HEK293 (cell line): ENCODE measurements at regions not wholly inside any gene's neighbourhood (a gene's known extent, or its start where the extent isn't known, plus 50 kb on each side); places are given as distances from the start of the nearest gene placed in this dataset.

Source experiments
- CTCF ChIA-PET: fragments of 350-600 bp; formaldehyde crosslinking; extraction: SDS; loops from one replicate; lab custom pipeline; 2021; ENCODE audit warnings: antibody characterized with exemption; lab: Yijun Ruan, JAX
- POLR2A ChIA-PET: fragments of 300-600 bp; formaldehyde crosslinking; extraction: SDS; loops from one replicate; lab custom pipeline; 2020; ENCODE audit warnings: antibody characterized with exemption, inconsistent platforms; lab: Yijun Ruan, JAX
- H3K27ac ChIP-seq: fragments of 200-500 bp; sonication (Bioruptor generic); 2 replicates; pipeline ENCODE4 v1.5.1; 2014; ENCODE audit warnings: low read depth, low read length, control low read depth, inconsistent platforms; ENCODE audit errors: extremely low read depth
- H3K36me3 ChIP-seq, 2 experiments: fragments of 200-500 bp in 1 of 2; sonication (Bioruptor generic) in 1 of 2; 1 replicate in 1 of 2; 2 replicates in 1 of 2; pipeline ENCODE4 v1.5.1; 2014 to 2017; ENCODE audit warnings: inconsistent platforms in 2 of 2, low read length in 2 of 2; ENCODE audit not compliant: control insufficient read depth in 2 of 2, insufficient read depth in 1 of 2
- H3K4me1 ChIP-seq: fragments of 200-500 bp; sonication (Bioruptor generic); 2 replicates; pipeline ENCODE4 v1.5.1; 2014; ENCODE audit warnings: mild to moderate bottlenecking, low read length, inconsistent platforms; ENCODE audit not compliant: control insufficient read depth, insufficient read depth
- H3K4me3 ChIP-seq: 2 replicates; pipeline ENCODE4 v1.5.1; 2011; ENCODE audit warnings: low read depth, mild to moderate bottlenecking, control low read depth, low read length, moderate library complexity
- H3K9me3 ChIP-seq: fragments of 200-500 bp; sonication (Bioruptor generic); 2 replicates; pipeline ENCODE4 v1.5.1; 2014; ENCODE audit warnings: low read depth, low read length, inconsistent platforms; ENCODE audit not compliant: control insufficient read depth, insufficient read depth
- FEZF1 ChIP-seq: fragments of 450-650 bp; formaldehyde crosslinking; IDR thresholded peaks from 2 replicates; pipeline ENCODE4 v1.5.1; 2016; ENCODE audit warnings: missing biosample characterization, missing genetic modification characterization
- IKZF3 ChIP-seq: fragments of 450-650 bp; IDR thresholded peaks from 2 replicates; pipeline ENCODE4 v1.5.0; 2018; ENCODE audit warnings: missing biosample characterization, mild to moderate bottlenecking, missing genetic modification characterization, moderate library complexity
- OVOL3 ChIP-seq: fragments of 450-650 bp; formaldehyde crosslinking; IDR thresholded peaks from 2 replicates; pipeline ENCODE4 v1.5.1; 2016; ENCODE audit warnings: missing biosample characterization, missing genetic modification characterization
- RBAK ChIP-seq: fragments of 450-650 bp; formaldehyde crosslinking; IDR thresholded peaks from 2 replicates; pipeline ENCODE4 v1.5.1; 2016; ENCODE audit warnings: missing biosample characterization, missing genetic modification characterization
- TCF7L2 ChIP-seq: IDR thresholded peaks from 2 replicates; pipeline ENCODE4 v1.6.1; 2011; ENCODE audit warnings: low read depth, mild to moderate bottlenecking, inconsistent platforms, low read length, moderate library complexity, borderline replicate concordance
- WT1 ChIP-seq: fragments of 450-650 bp; formaldehyde crosslinking; IDR thresholded peaks from 2 replicates; pipeline ENCODE4 v1.5.1; 2016; ENCODE audit warnings: missing biosample characterization, missing genetic modification characterization
- ZFP3 ChIP-seq: fragments of 450-650 bp; formaldehyde crosslinking; IDR thresholded peaks from 2 replicates; pipeline ENCODE4 v1.5.1; 2016; ENCODE audit warnings: low read depth, missing biosample characterization, missing genetic modification characterization
- ZIC2 ChIP-seq: fragments of 450-650 bp; formaldehyde crosslinking; IDR thresholded peaks from 2 replicates; pipeline ENCODE4 v1.5.1; 2016; ENCODE audit warnings: missing biosample characterization, missing genetic modification characterization
- ZNF184 ChIP-seq: fragments of 450-650 bp; IDR thresholded peaks from 2 replicates; pipeline ENCODE4 v1.5.1; 2018; ENCODE audit warnings: missing biosample characterization, mild to moderate bottlenecking, missing genetic modification characterization
- ZNF214 ChIP-seq: fragments of 450-650 bp; formaldehyde crosslinking; IDR thresholded peaks from 2 replicates; pipeline ENCODE4 v1.5.1; 2017; ENCODE audit warnings: missing biosample characterization, mild to moderate bottlenecking, missing genetic modification characterization, borderline replicate concordance
- ZNF24 ChIP-seq: fragments of 450-650 bp; formaldehyde crosslinking; IDR thresholded peaks from 2 replicates; pipeline ENCODE4 v1.5.1; 2016; ENCODE audit warnings: missing biosample characterization, missing genetic modification characterization
- ZNF248 ChIP-seq: fragments of 450-650 bp; formaldehyde crosslinking; IDR thresholded peaks from 2 replicates; pipeline ENCODE4 v1.5.1; 2017; ENCODE audit warnings: missing biosample characterization, missing genetic modification characterization
- ZNF302 ChIP-seq: fragments of 450-650 bp; formaldehyde crosslinking; IDR thresholded peaks from 2 replicates; pipeline ENCODE4 v1.5.1; 2016; ENCODE audit warnings: missing biosample characterization, missing genetic modification characterization, low read depth
- ZNF391 ChIP-seq: fragments of 450-650 bp; formaldehyde crosslinking; IDR thresholded peaks from 2 replicates; pipeline ENCODE4 v1.5.1; 2016; ENCODE audit warnings: low read depth, missing biosample characterization, missing genetic modification characterization, borderline replicate concordance
- ZNF416 ChIP-seq: fragments of 450-650 bp; formaldehyde crosslinking; IDR thresholded peaks from 2 replicates; pipeline ENCODE4 v1.5.1; 2016; ENCODE audit warnings: missing biosample characterization, missing genetic modification characterization
- ZNF433 ChIP-seq: fragments of 450-650 bp; formaldehyde crosslinking; IDR thresholded peaks from 2 replicates; pipeline ENCODE4 v1.5.1; 2016; ENCODE audit warnings: missing biosample characterization, missing genetic modification characterization, low read depth
- ZNF585B ChIP-seq: fragments of 450-650 bp; formaldehyde crosslinking; IDR thresholded peaks from 2 replicates; pipeline ENCODE4 v1.5.1; 2016; ENCODE audit warnings: missing biosample characterization, missing genetic modification characterization
- ZNF624 ChIP-seq: fragments of 450-650 bp; formaldehyde crosslinking; IDR thresholded peaks from 2 replicates; pipeline ENCODE4 v1.5.1; 2017; ENCODE audit warnings: missing biosample characterization, missing genetic modification characterization
- ZNF677 ChIP-seq: fragments of 450-650 bp; IDR thresholded peaks from 2 replicates; pipeline ENCODE4 v1.5.0; 2018; ENCODE audit warnings: missing biosample characterization, mild to moderate bottlenecking, missing genetic modification characterization, moderate library complexity
- ZNF768 ChIP-seq: fragments of 450-650 bp; formaldehyde crosslinking; IDR thresholded peaks from 2 replicates; pipeline ENCODE4 v1.5.1; 2018; ENCODE audit warnings: missing biosample characterization, mild to moderate bottlenecking, missing genetic modification characterization
- ZNF785 ChIP-seq: fragments of 450-650 bp; formaldehyde crosslinking; IDR thresholded peaks from 2 replicates; pipeline ENCODE4 v1.5.1; 2016; ENCODE audit warnings: missing biosample characterization, missing genetic modification characterization
- ZSCAN30 ChIP-seq: fragments of 450-650 bp; IDR thresholded peaks from 2 replicates; pipeline ENCODE4 v1.5.1; 2018; ENCODE audit warnings: missing biosample characterization, mild to moderate bottlenecking, missing genetic modification characterization, moderate library complexity
- TF ChIP-seq, protein P1 (sequence below): fragments of 450-650 bp; formaldehyde crosslinking; IDR thresholded peaks from 2 replicates; pipeline ENCODE4 v1.5.0; 2017; ENCODE audit warnings: missing biosample characterization, missing genetic modification characterization, borderline replicate concordance
- TF ChIP-seq, protein P2 (sequence below): fragments of 450-650 bp; formaldehyde crosslinking; optimal IDR thresholded peaks from 2 replicates; pipeline ENCODE3; 2016; ENCODE audit warnings: missing biosample characterization, mild to moderate bottlenecking, missing genetic modification characterization
- TF ChIP-seq, protein P3 (sequence below): fragments of 450-650 bp; formaldehyde crosslinking; IDR thresholded peaks from 2 replicates; pipeline ENCODE4 v1.5.1; 2017; ENCODE audit warnings: missing biosample characterization, missing genetic modification characterization
- TF ChIP-seq, protein P4 (sequence below): fragments of 450-650 bp; formaldehyde crosslinking; IDR thresholded peaks from 2 replicates; pipeline ENCODE4 v1.5.1; 2017; ENCODE audit warnings: missing biosample characterization, missing genetic modification characterization
- TF ChIP-seq, protein P5 (sequence below): fragments of 450-650 bp; formaldehyde crosslinking; IDR thresholded peaks from 2 replicates; pipeline ENCODE4 v1.5.1; 2016; ENCODE audit warnings: missing biosample characterization, missing genetic modification characterization
- TF ChIP-seq, protein P6 (sequence below): fragments of 450-650 bp; formaldehyde crosslinking; IDR thresholded peaks from 2 replicates; pipeline ENCODE4 v1.5.1; 2016; ENCODE audit warnings: missing biosample characterization, missing genetic modification characterization

DNA sequence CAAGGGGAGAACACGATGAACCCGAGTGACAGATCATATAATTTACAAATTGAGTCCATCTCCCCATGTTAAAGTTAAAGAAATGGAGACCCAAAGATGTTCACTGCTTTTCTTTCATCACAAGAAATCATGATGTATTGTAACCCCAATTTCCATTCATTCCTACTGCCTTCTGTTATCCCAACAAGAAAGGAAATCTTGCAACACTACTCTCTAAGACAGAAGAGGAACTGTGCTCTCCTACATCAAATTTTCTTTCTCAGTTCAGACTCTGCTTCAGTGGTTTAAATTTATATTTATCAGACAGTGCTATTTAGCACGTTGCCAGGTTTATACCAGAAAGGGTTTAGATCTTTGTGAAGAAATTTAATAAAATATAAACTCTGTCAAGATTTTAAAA lies 83.8 kb upstream of the RASA1 start:
- Histone ChIP-seq H3K27ac (no peak overlapping the region), H3K4me1 (no peaks in the 10 kb centered on the region), H3K36me3 (no peaks in the 10 kb centered on the region)
- CTCF ChIA-PET = interaction anchor here (0.8 kb wide), 1 partner anchor 1822 kb away, joined by 3 read pairs; no protein-coding TSS in a partner anchor
- TF ChIP-seq, protein P1, sequence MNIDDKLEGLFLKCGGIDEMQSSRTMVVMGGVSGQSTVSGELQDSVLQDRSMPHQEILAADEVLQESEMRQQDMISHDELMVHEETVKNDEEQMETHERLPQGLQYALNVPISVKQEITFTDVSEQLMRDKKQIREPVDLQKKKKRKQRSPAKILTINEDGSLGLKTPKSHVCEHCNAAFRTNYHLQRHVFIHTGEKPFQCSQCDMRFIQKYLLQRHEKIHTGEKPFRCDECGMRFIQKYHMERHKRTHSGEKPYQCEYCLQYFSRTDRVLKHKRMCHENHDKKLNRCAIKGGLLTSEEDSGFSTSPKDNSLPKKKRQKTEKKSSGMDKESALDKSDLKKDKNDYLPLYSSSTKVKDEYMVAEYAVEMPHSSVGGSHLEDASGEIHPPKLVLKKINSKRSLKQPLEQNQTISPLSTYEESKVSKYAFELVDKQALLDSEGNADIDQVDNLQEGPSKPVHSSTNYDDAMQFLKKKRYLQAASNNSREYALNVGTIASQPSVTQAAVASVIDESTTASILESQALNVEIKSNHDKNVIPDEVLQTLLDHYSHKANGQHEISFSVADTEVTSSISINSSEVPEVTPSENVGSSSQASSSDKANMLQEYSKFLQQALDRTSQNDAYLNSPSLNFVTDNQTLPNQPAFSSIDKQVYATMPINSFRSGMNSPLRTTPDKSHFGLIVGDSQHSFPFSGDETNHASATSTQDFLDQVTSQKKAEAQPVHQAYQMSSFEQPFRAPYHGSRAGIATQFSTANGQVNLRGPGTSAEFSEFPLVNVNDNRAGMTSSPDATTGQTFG (tag by site-specific recombination) = no peak
- TF ChIP-seq FEZF1 (tag by site-specific recombination) = no peak
- no peak for TF ChIP-seq ZIC2 (tag by site-specific recombination)
- TF ChIP-seq, protein P2, sequence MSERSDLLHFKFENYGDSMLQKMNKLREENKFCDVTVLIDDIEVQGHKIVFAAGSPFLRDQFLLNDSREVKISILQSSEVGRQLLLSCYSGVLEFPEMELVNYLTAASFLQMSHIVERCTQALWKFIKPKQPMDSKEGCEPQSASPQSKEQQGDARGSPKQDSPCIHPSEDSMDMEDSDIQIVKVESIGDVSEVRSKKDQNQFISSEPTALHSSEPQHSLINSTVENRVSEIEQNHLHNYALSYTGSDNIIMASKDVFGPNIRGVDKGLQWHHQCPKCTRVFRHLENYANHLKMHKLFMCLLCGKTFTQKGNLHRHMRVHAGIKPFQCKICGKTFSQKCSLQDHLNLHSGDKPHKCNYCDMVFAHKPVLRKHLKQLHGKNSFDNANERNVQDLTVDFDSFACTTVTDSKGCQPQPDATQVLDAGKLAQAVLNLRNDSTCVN (tag by site-specific recombination) = no peak
- TF ChIP-seq ZNF302 (tag by site-specific recombination) = no peak
- no peak for TF ChIP-seq ZNF391 (tag by site-specific recombination)
- TF ChIP-seq ZNF433 = no peak
- TF ChIP-seq IKZF3 (tag by site-specific recombination) = no peak
- TF ChIP-seq, protein P3, sequence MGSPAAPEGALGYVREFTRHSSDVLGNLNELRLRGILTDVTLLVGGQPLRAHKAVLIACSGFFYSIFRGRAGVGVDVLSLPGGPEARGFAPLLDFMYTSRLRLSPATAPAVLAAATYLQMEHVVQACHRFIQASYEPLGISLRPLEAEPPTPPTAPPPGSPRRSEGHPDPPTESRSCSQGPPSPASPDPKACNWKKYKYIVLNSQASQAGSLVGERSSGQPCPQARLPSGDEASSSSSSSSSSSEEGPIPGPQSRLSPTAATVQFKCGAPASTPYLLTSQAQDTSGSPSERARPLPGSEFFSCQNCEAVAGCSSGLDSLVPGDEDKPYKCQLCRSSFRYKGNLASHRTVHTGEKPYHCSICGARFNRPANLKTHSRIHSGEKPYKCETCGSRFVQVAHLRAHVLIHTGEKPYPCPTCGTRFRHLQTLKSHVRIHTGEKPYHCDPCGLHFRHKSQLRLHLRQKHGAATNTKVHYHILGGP (tag by site-specific recombination) = no peak
- TF ChIP-seq ZNF624 (tag by site-specific recombination) = no peak
- TF ChIP-seq ZNF677 (tag by site-specific recombination) = no peak
- no peak for TF ChIP-seq ZSCAN30 (tag by site-specific recombination)
- TF ChIP-seq ZNF248 = no peak
- TF ChIP-seq OVOL3 = no peak
- TF ChIP-seq, all 188 proteins: peak for 0
- H3K4me3 ChIP-seq = no peak overlapping the region
- H3K9me3 ChIP-seq = no peaks in the 10 kb centered on the region
- POLR2A ChIA-PET = no interaction called here

DNA sequence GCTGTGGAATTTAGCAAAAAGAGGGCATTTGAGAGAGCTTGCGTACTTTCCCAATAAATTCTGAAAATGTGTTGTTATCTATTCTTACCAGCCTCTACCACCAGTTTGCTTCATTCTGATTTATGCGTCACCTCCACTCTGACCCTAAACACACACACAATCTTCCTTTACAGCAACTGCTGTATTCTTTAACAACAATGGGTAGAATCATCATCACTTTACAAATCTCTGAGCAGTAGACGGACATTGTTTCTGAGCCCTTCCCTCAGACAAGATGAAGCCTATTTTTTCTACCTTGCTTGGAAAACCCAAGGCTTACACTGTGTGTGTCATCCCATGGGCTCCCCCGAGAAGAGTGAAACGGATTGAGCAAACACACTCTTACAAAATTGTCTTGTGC lies 83.1 kb upstream of the RASA1 start:
- ChIA-PET CTCF (no interaction called here), POLR2A (no interaction called here)
- Histone ChIP-seq H3K27ac (no peak overlapping the region), H3K9me3 (no peaks in the 10 kb centered on the region), H3K36me3 (no peaks in the 10 kb centered on the region), H3K4me1 (no peaks in the 10 kb centered on the region), H3K4me3 (no peak overlapping the region)
- TF ChIP-seq TCF7L2 (no peak), ZNF785 (tag by site-specific recombination) (no peak), ZNF214 (tag by site-specific recombination) (no peak), RBAK (no peak), ZNF585B (tag by site-specific recombination) (no peak), ZFP3 (tag by site-specific recombination) (no peak), ZNF24 (tag by site-specific recombination) (no peak), ZNF416 (tag by site-specific recombination) (no peak), WT1 (no peak), ZNF768 (no peak), ZNF184 (tag by site-specific recombination) (no peak)
- TF ChIP-seq, protein P4, sequence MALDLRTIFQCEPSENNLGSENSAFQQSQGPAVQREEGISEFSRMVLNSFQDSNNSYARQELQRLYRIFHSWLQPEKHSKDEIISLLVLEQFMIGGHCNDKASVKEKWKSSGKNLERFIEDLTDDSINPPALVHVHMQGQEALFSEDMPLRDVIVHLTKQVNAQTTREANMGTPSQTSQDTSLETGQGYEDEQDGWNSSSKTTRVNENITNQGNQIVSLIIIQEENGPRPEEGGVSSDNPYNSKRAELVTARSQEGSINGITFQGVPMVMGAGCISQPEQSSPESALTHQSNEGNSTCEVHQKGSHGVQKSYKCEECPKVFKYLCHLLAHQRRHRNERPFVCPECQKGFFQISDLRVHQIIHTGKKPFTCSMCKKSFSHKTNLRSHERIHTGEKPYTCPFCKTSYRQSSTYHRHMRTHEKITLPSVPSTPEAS (tag by site-specific recombination) = no peak
- TF ChIP-seq, protein P5, sequence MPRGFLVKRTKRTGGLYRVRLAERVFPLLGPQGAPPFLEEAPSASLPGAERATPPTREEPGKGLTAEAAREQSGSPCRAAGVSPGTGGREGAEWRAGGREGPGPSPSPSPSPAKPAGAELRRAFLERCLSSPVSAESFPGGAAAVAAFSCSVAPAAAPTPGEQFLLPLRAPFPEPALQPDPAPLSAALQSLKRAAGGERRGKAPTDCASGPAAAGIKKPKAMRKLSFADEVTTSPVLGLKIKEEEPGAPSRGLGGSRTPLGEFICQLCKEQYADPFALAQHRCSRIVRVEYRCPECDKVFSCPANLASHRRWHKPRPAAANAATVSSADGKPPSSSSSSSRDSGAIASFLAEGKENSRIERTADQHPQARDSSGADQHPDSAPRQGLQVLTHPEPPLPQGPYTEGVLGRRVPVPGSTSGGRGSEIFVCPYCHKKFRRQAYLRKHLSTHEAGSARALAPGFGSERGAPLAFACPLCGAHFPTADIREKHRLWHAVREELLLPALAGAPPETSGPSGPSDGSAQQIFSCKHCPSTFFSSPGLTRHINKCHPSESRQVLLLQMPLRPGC (tag by site-specific recombination) = no peak
- TF ChIP-seq, protein P6, sequence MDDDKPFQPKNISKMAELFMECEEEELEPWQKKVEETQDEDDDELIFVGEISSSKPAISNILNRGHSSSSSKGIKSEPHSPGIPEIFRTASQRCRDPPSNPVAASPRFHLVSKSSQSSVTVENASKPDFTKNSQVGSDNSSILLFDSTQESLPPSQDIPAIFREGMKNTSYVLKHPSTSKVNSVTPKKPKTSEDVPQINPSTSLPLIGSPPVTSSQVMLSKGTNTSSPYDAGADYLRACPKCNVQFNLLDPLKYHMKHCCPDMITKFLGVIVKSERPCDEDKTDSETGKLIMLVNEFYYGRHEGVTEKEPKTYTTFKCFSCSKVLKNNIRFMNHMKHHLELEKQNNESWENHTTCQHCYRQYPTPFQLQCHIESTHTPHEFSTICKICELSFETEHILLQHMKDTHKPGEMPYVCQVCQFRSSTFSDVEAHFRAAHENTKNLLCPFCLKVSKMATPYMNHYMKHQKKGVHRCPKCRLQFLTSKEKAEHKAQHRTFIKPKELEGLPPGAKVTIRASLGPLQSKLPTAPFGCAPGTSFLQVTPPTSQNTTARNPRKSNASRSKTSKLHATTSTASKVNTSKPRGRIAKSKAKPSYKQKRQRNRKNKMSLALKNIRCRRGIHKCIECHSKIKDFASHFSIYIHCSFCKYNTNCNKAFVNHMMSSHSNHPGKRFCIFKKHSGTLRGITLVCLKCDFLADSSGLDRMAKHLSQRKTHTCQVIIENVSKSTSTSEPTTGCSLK = no peak
